LNCAP (cell line): ENCODE measurements at regions not wholly inside any gene's neighbourhood (a gene's known extent, or its start where the extent isn't known, plus 50 kb on each side); places are given as distances from the start of the nearest gene placed in this dataset.

Experiments used
- TF ChIP-seq, protein P1 (sequence below): fragments of 450-650 bp; IDR thresholded peaks from 2 replicates; pipeline ENCODE4 v1.5.1; 2017; ENCODE audit warnings: mild to moderate bottlenecking

DNA sequence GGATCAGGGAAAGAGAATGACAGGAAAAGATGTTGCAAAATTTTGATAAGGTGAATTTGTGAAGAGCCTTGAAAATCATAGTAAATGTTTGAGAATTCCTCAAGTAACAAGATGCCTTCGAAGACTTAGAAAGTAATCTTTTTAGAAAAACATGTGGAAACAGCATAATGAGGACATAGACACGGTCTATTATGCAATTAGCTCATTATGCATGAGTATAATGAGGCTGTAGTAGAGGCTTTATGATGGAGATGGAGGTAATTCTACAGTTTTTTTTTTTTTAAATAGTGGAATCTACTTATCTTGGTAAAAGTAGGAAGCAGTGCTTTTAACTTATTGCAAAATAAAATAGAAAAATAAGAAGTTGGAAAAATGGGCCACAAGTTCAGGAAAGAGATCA lies 1329.1 kb upstream of the SPRY2 start:
- TF ChIP-seq, protein P1, sequence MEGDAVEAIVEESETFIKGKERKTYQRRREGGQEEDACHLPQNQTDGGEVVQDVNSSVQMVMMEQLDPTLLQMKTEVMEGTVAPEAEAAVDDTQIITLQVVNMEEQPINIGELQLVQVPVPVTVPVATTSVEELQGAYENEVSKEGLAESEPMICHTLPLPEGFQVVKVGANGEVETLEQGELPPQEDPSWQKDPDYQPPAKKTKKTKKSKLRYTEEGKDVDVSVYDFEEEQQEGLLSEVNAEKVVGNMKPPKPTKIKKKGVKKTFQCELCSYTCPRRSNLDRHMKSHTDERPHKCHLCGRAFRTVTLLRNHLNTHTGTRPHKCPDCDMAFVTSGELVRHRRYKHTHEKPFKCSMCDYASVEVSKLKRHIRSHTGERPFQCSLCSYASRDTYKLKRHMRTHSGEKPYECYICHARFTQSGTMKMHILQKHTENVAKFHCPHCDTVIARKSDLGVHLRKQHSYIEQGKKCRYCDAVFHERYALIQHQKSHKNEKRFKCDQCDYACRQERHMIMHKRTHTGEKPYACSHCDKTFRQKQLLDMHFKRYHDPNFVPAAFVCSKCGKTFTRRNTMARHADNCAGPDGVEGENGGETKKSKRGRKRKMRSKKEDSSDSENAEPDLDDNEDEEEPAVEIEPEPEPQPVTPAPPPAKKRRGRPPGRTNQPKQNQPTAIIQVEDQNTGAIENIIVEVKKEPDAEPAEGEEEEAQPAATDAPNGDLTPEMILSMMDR, result no peak

DNA sequence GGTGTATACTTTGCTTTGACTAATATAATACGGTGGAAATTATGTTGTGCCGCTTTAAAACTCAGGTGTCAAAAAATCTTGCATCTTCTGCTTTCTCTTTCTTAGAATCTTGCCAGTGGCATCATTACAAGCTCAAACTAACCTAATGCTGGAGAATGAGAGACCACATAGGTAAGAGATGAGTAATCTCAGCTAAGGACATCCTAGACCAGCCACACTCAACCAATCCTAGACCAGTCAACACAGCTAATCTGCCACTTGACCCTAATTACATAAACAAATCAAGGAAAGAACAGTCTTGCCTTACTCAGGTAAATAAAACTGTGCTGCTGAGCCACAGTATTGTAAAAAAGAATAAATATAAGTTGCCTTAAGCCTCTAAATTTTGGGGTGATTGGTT lies 1323.9 kb upstream of the SPRY2 start:
- TF ChIP-seq, protein P1, result no peak

DNA sequence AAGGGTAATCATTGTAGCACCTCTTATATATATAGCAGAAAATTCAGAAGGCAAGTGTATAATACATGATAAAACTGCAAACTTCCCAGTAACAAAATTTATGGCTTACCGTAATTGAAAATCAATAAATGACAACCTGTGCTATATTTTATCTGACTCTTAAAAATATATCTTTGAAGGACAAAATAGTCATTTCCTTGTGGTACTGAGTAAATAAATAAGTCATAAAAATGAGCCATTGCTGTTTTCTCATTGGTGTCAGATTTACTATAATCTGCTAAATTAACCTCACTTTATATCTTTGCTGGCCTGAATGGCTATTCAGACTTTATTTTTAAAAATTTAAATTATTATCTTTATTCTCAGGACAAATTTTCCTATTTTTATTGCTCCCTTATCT lies 1319.1 kb upstream of the SPRY2 start:
- TF ChIP-seq, protein P1, result no peak

DNA sequence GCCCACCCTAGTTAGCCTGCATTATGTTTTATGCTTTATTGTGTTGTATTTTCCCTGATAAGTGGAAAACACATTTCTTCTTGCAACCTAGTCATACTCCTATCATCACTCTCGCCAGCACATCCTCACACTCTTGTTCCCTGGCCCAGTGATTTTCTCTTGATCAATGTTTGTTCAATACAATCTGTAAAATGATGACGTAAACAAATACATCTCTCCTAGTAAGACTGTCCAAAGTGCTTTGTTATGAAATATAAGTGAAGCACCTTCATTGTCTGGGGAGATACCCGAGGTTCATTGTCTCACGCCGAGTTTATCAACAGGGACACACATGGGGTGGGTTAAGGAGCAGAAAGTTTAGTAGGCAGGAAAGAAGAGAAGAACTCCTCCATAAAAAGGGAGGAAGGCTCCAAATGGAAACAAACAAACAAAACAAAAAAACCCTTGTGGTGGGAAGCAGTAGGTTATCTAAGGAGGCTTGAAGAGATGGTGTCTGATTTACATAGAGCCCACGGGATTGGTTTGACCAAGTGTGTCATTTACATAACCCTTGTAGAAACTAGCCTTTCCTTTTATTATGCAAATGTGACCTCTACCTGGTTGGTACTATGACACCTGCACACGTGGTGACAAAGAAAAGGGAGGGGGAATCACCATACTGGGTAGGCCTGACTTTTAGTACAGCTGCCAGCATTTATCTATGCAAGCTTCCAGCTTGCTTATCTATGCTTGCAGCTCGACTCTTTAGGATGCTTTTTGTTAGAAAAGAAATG lies 1317.9 kb upstream of the SPRY2 start:
- TF ChIP-seq, protein P1, result no peak

DNA sequence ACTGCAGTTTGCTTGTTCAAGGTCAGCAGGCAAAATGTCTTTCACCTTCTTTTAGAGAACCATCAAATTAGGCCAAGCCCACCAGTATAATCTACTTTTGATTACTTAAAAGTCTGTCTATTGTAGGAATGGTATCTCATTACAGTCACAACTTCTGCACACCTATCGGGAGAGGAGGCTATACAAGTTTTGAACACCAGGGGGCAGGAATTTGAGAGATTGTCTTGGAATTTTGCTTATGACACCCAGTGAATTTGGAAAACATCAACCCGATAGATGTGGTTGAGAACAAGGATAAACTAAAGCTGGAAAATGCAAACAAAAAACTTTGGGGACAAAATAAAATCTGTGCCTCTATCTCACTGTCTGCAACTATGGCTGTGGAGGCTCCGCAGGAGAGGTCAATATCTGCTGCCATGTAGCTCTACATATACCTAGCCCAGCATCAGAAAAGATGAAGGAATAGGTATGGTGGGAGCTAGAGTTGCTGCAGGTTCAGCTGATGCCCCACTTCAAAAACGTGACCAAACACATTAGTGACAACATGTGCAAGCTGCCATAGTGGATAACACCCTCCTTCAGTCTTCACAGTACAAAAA lies 1299.2 kb upstream of the SPRY2 start:
- TF ChIP-seq, protein P1, result peak; percentile 59

DNA sequence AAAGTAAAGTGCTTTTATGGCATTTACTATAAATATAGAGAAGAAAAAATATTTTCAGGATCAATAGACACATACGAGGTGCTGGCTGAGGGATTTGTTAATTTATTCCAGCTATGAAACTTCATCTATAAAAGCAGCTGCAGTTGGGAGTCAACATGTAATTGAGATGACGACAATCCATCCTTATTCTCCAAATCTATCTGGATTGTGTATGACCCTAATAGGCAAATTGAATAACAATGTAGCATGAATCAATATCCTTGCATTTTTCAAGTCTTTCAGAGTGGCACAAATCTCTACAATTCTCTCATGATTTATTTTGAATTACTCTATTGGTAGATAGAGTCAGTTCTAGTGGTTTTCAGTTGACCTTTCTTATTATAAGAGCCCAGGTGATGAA lies 1296.5 kb upstream of the SPRY2 start:
- TF ChIP-seq, protein P1, result no peak

DNA sequence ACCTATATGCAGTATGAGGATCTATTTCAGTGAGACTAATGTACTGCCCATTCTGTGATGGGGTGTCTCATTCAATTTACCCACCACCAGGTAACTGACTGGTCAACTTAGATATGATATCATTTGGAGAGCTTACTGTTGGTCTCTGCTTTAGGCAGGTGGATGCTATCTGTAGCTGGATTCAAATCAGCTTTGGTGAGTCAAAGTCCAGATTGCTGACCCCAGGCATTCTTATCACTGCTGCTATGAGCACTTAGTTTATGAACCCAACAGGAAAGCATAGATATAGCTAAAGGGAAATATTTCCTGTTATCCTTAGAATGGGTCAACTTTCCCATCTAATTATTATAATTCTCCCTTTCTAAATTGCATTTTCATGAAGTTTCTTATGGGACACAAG lies 1295.2 kb upstream of the SPRY2 start:
- TF ChIP-seq, protein P1, result no peak
